Retinal pigment epithelial cell (primary cell): ENCODE measurements at regions not wholly inside any gene's neighbourhood (a gene's known extent, or its start where the extent isn't known, plus 50 kb on each side); places are given as distances from the start of the nearest gene placed in this dataset.
A peak's percentile ranks its signal among the peaks of the same experiment; 100 is the strongest.

Experiments used
- DNase-seq: peaks from one replicate; pipeline ENCODE4 v3.0.0-alpha.2; 2010; ENCODE audit warnings: low read depth
- H3K4me3 ChIP-seq: 2 replicates; pipeline ENCODE4 v1.5.1; 2011; ENCODE audit warnings: mild to moderate bottlenecking, low read length, control low read depth, moderate library complexity
- CTCF ChIP-seq: conservative IDR thresholded peaks from 2 replicates; pipeline ENCODE4 v1.5.1; 2011; ENCODE audit warnings: low read depth, low read length, control low read depth, inconsistent platforms

- DNase-seq, result peak; percentile 25
- TF ChIP-seq CTCF, result no peak
Measured at GRCh38 chr11:79762279-79762921, 321.6 kb upstream of the TENM4 start.

GRCh38 chr11:79758325-79758724, 317.5 kb upstream of the TENM4 start:
- no peak for DNase-seq
- no peak for TF ChIP-seq CTCF

More at GRCh38 chr11:79762279-79762921, 321.6 kb upstream of the TENM4 start:
- no peak overlapping the region for H3K4me3 ChIP-seq

GRCh38 chr11:79747406-79747805, 306.6 kb upstream of the TENM4 start:
- TF ChIP-seq CTCF, result no peak
- H3K4me3 ChIP-seq, result no peak overlapping the region
- no peak for DNase-seq

More at GRCh38 chr11:79758325-79758724, 317.5 kb upstream of the TENM4 start:
- no peak overlapping the region for H3K4me3 ChIP-seq

- no peak overlapping the region for H3K4me3 ChIP-seq
- DNase-seq, result peak; percentile 20
- TF ChIP-seq CTCF, result no peak
Measured at GRCh38 chr11:79744941-79745340, 304.1 kb upstream of the TENM4 start.

GRCh38 chr11:79742176-79742575, 301.3 kb upstream of the TENM4 start:
- H3K4me3 ChIP-seq, result no peak overlapping the region
- TF ChIP-seq CTCF, result no peak
- no peak for DNase-seq

- no peak for TF ChIP-seq CTCF
- no peak for DNase-seq
- H3K4me3 ChIP-seq, result no peak overlapping the region
Measured at GRCh38 chr11:79739591-79739990, 298.8 kb upstream of the TENM4 start.

GRCh38 chr11:79727221-79727620, 286.4 kb upstream of the TENM4 start:
- no peak overlapping the region for H3K4me3 ChIP-seq
- no peak for DNase-seq
- TF ChIP-seq CTCF, result no peak
